ENCODE measurements at regions not wholly inside any gene's neighbourhood (a gene's known extent, or its start where the extent isn't known, plus 50 kb on each side); places are given as distances from the start of the nearest gene placed in this dataset.

DNA sequence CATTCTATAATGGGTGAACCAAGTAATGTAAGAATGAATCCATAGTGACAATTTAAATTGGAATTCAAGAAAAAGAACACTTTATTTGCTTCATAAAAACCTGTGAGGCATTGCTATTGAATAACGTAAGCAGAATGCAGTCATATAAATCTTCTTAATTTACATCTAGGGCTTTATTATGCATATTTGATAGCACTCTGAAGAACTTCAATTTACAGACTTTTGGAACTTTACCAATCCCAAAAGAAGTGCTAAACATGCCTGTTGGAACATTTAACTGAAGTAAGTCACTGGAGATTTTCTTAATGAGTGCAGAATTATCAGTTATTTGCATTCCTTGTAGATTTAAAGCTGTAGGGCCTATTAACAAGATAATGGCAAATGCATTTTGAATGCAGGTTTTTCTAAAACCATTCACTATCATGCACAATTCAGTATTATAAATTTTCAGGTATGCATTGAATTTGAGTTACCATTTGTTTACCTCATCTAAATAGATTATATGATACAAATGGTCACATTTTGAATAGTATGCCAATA lies 1181.2 kb downstream of the ARAP2 start:
- TF ChIP-seq, protein P1, sequence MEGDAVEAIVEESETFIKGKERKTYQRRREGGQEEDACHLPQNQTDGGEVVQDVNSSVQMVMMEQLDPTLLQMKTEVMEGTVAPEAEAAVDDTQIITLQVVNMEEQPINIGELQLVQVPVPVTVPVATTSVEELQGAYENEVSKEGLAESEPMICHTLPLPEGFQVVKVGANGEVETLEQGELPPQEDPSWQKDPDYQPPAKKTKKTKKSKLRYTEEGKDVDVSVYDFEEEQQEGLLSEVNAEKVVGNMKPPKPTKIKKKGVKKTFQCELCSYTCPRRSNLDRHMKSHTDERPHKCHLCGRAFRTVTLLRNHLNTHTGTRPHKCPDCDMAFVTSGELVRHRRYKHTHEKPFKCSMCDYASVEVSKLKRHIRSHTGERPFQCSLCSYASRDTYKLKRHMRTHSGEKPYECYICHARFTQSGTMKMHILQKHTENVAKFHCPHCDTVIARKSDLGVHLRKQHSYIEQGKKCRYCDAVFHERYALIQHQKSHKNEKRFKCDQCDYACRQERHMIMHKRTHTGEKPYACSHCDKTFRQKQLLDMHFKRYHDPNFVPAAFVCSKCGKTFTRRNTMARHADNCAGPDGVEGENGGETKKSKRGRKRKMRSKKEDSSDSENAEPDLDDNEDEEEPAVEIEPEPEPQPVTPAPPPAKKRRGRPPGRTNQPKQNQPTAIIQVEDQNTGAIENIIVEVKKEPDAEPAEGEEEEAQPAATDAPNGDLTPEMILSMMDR (conservative IDR thresholded peaks at IDR 0.05 in 1 of 2, IDR thresholded peaks at IDR 0.05 in 1 of 2; ENCODE audit: low read depth in 1 of 2, low read length in 2 of 2): no peak
- no peak for TF ChIP-seq EZH2 (IDR thresholded peaks at IDR 0.05; ENCODE audit: low read length, missing control alignments)

All from fibroblast of lung (primary cell).